ENCODE measurements at regions not wholly inside any gene's neighbourhood (a gene's known extent, or its start where the extent isn't known, plus 50 kb on each side); places are given as distances from the start of the nearest gene placed in this dataset.
"Not testable (repeated sequence)": the region's sequence is repeated elsewhere in the genome, so short reads cannot be mapped to it uniquely, and the experiment has no call there.

DNA sequence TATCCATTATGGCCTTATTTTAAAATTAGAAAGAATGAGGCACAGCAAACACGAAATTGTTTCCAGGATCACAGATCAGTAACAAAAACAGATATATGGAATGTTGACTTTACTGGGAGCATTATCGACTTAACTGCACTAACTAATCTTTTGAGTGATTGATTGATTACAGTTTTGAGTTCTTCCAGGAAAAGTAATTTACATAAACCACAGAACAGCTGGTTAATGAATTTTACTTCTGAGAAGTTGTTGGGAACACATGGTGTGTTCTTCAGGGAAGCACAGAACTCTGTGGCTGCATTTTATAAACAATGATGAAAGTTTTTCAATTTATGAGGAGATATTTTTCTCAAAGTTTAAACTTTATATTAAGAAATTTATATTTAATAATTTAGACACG lies 802.4 kb upstream of the ACO1 start:
- peak in 1 of 2 experiments; percentile 71 for DNase-seq

DNA sequence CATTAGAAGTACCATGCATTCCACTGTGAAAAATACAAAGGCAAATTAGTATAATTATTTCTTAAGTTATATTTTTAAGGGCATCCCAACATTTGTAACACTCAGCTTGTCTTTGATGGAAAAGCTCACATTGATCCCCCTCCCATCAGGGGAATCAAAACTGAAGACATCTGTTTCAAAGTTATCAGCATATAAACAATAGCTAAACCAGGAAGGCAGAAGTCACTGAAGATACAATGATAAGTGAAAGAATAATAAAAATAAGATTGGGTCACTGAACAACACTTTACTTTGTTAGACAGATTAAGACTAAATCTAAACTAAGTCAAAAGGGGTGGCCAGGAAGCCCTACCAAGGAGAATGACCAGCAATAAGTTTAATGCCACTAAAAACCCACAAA lies 801.9 kb upstream of the ACO1 start:
- peak in 1 of 2 experiments; percentile 33 for DNase-seq

DNA sequence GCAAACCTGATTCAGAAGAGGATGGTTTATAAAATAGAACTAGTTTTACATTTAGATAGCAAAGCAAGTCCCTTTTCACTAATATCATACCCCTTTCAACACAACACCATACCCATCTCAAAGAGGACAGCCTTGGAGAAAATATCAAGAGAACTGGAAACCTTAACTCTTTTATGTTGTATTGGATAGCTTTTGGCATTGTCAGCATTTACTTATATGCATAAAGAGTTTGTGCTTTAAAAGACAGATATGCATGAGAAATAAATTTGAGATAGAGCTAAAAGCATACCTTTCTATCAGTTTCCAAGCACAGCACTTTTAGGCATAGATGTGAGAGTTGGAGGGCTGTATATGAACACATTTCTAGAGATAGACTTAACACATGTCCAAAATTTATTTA lies 799.3 kb upstream of the ACO1 start:
- DNase-seq, result no peak

DNA sequence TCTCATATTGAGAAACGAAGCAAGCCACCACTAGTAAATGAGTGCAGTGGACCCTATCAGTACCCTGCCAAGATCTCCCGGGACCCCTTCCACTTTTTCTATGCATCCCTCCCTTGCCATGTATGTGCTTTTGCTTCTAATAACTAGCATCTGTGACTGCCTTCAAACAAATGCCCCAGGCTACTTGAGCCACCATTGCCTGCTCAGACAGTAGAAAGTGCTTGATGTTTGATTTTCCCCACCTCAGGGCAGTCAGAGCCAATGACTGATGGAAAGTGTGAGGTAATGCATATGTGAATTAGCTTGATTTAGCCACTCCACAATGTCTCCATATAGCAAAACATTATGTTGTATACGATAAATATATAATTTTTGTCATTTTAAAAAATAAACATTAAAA lies 797.3 kb upstream of the ACO1 start:
- peak in 1 of 2 experiments; percentile 28 for DNase-seq

DNA sequence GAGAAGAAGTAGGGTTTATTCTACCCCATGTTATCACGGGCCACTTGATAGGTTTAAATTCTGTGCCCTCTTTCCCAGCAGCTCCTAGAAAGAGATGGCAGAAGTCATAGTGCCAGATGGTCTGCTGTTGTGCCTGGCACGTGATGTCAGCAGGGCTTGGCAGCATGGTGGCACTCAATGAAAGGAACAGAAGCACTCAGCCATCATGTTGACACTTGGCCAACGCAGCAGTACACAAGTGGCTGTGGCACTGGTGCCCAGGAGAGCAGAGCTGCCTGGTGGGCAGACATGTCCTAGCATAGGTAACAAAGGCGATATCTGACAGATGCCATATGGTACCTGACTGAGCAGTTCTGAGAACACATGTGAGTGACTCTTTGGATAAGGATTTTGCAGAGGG lies 796.4 kb upstream of the ACO1 start:
- DNase-seq, result peak; percentile 96 to 97

DNA sequence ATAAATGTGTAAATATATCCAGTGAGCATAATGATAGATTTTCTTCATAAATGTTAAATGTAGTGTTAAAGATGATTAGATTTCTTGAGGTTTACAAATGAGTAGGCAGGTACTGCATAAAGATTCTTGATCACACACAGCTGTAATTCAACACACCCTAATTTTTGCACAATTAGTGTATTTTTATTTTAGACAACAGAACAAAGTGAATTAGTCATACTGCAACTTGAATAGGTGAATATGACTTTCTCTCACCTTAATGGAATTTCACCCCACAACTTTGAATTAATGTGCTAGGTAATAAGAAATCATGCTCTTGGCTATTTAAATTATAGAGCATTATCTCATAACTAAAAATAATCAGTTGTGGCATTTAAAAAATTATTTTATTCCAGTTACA lies 795.7 kb upstream of the ACO1 start:
- DNase-seq, result no peak

DNA sequence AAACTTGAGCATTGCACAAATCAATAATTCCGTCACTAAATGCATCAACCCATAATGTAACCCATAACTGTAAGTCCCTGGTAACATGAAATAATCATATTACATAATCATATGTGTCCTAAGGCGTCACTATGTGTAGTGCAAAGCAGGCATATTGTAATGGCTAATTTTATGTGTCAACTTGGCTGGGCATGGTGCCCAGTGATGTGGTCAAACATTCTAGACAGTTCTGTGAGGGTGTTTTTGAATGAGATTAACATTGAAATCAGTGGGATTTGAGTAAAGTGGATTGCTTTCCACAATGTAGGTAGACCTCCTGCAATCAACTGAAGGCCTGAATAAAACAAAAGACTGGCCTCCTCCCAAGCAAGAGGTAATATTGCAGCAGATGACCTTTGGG lies 794.4 kb upstream of the ACO1 start:
- no peak for DNase-seq

DNA sequence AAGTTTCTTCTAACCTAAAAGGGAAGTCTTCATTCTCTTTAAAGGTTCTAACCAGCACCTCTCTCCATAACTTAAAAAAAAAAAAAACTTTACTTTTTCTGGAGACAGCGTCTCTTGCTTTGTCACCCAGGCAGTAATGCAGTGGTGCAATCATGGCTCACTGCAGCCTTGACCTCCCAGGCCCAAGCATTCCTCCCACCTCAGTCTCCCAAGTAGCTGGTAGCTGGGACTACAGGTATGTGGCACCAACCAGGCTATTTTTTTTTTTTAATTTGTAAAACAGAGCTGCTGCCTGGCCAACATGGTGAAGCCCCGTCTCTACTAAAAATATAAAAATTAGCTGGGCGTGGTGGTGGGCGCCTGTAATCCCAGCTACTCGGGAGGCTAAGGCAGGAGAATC lies 787.4 kb upstream of the ACO1 start:
- DNase-seq, result not testable (repeated sequence)

DNA sequence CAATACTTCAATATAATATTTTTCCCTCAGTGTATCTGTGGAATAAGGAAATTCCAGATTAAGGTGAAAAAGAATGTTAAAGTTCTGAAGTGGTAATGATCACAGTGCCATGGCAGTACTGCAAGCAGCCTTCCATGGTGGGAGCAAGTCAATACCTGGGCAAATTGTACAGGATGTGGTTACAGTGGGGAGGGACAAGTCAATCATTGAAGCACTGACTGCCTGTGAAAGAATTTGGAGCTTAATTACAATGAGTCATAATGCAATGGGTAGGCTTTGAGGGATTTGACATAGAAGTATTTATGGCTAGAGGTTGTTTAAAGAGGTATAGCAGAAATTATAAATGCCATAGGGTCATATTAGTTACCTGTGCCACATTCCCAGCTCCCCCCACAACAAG lies 786.5 kb upstream of the ACO1 start:
- no peak for DNase-seq

DNA sequence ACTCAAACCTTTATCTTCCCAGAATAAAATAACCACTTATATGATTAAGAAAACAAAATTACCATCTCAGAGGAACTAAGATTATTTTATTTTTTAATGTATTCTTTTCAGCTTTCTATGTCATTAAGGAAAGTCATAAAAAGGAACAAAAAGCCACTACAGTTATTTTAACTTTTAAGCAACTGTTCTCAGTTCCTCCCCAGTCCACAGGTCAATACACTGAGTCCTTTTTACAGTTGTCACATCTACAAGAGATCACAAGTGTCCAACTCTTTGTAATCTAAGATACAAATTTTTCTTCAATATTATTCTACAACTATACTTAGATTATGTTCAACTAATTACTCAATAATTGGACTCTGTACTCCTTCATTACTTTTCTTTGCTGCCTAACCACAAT lies 782.8 kb upstream of the ACO1 start:
- no peak for DNase-seq

DNA sequence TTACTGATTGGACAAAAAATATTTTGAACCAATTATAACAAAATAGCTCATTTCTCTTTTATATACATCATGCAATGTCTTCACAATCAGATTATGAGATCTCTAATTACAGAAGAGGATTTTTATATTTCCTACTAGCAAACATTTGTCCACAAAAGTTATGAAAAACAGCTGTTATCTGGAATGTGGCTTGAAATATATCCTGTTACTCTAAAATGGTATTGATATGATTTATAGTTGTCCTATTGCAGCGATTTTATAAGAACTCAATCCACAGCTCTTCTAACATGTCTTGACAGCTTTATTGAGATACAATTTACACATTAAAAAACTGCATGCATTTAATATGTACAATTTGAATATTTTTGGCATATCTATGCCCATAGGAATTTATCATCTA lies 779.9 kb upstream of the ACO1 start:
- DNase-seq, result no peak

DNA sequence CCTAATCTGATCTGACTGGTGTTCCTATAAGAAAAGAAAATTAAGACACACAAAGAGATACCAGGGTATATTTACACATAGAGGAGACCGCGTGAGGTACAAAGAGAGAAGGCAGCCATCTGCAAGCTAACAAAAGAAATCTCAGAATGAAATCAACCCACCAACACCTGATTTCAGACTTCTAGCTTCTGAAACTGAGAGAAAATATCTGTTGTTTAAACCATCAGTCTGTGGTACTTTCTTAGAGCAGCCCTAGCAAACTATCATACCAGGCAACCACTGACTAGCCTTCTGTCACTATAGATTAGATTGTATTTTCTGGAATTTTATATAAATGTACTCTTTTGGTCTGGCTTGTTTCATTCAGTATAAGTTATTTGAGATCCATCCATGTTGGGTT lies 779.3 kb upstream of the ACO1 start:
- DNase-seq, result no peak

DNA sequence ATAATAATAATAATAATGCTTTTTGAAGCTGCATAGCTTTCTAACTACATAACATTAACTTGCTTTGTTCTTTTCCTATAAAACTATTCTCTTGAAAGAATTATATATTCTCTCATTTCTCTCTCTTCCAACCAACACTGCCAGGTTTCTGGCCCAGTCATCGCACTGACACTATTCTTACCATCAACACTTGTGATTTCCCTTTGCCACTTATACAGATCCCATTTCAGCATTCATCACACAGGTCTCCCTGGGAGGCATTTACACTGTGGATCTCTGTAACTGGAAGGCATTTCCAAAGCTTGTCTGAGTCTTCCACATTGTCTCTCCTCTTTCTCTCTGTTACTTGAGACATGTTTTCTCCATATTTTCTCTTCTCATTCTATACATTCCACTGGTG lies 777.8 kb upstream of the ACO1 start:
- no peak for DNase-seq

DNA sequence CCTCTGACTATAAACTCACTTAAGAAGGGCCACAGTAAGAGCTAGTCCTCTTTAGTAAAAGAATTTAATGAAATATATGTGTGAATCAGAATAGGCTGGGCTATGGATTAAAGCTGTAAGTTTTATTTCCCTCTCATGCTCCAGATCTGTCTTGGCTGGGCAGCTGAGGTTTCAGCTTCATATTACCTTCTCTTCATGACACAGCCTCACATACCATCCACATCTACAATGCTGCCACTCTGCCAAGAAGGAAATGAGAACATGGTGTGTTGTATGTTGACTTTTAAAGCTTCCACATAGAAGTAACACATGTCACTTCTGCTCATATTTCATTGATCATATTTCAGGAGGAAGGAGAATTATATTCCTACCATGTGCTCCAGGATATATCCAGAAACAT lies 776.0 kb upstream of the ACO1 start:
- no peak for DNase-seq

DNA sequence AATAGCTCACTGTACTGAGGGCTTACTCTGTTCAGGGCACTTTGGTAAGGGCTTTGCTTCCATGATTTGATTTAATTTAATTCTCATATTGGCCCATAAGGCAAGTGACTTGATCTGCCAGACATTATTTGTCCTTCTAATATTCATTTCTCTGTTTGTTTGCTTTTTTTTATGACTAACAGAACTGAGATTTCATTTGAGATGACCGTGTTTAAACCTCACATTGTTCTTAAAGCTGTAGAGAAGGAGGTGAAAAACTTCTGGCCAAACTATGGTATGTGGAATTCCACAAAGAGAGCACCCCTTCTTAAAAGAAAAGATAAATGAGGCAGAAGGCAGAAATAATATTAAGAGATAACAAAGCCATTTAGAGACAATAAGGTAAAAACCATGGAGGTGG lies 775.6 kb upstream of the ACO1 start:
- DNase-seq, result no peak

DNA sequence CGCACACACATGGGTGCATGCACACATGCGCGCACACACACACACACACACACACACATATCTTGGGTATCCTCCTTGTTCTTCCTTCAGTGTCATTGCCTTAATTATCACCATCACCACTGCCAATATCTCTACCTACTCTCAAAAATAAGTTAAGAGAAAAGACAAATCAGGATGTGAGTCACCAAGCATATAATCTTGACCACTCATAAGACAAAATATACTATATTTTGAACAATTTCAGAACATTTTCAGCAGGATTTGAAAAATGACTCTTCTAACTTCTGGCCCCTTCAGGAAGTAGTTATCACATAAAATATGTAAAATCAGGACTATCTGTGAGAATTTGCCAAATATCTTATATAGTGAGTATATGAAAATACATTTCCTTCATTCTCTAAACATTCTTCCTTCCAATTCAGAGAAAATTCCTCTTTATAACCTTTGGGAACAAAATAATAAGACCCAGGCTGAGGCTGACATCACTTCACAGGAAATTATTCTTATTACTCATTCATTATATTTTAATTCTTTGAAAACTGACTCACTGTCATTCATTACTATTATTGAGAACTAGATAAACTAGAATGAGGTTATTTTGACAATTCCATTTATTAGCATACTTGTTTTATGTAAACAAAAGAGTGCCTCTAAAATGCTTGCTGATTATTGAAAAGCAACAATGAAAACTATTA lies 772.0 kb upstream of the ACO1 start:
- no peak for DNase-seq

DNA sequence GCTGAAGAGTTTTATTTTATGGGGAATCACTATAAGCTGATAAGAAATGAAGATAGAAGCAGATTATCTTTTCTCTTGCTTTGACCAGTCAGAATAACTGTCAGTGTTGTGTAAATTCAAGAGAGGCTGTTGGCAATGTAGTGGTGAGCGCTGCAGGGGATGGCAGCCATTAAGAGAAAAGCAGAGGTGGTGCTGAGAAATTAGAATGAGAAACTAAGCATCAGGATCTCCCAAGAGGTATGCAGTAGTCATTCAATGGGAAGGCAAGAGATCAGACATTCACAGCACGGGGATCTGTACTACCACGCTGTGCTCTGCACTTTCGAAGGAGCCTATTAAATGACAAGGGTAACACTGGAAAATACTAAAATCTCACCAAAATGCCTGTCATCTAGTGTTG lies 768.5 kb upstream of the ACO1 start:
- no peak for DNase-seq

DNA sequence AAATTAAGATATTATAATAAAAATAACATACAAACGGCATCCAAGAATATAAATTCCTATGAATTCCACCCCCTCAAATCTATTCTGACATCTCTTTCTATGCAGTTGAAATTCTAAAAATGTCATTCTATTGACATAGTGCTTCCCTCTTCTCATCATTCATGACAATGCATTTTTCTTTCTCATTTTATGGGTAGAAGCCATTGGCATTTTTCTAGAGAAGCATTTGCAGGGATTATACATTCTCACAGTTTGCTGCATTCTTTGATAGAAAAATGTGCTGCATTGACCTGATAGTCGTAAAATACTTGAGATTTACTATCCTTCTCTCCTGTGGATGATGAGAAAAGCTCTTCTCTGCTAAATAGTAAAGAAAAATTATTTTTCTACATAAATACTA lies 760.9 kb upstream of the ACO1 start:
- DNase-seq, result no peak

DNA sequence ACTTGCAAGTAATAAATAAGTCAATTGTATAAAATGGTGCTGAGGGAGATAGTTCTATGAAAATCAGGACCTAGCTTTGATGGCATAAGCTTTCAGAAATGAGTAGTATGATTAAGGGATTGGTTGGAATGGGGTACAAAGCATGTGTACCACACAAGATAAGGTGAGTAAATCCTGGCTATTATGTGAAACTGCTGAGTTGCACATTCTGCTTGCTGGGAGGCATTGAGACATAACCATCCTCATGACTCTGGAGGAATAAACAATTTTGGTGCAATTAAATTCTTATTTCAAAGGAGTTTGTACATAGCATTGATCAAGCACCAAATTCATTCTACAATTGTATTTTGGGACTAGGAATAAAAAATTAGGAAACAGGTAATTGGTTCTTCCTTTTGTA lies 755.2 kb upstream of the ACO1 start:
- no peak for DNase-seq

DNA sequence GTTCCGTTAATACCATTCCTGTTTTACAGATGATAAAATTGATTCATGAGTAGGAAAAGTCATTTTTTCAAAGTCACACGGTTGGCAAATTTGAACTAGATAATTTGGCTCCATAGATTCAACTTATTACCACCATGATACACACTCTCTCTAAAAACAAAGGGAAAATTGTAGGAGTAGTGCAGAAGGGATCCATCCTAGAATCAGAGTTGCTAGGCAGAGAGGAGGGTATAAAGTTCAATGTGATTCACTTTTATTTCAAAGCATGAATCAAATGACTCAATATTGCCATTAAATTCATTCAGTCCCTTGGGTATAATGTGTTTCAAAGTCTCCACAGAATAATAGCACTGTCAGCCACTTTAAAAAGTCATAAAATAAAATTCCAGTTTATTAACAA lies 747.2 kb upstream of the ACO1 start:
- no peak for DNase-seq

DNA sequence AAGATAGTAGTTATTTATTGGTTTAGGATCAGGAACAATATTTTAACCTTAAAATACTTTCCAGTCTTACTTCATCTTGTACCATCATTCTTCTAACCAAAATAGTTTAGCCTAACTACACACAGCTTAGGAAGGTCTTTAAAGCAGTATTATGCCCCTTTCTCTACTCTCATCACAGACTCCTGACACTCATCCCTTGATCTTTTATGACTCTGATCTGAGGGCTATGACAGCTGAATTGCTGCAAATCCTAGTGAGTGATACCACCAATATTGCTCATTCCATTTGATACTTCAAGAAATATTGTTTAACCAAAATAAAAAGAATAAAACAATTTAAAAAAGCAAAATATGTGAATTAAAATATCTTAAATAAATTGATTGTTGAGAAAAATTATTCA lies 746.6 kb upstream of the ACO1 start:
- DNase-seq, result no peak

DNA sequence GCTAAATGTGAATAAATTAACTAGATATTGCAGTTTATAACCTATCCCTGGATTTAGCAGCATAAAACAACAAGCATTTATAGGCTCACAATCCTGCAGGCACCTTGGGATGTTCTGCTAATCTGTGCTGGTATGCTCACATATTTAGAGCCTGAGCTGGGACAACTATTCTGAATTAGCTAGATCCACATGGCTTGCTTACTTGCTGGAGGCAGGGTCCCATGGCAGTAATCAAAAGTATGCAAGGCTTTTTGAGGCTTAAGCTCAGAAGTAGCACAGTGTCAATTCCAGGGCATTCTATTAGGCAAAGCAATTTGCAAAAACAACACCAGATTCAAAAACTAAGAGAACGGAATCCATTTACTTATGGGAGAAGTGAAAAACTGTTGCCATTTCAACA lies 745.0 kb upstream of the ACO1 start:
- DNase-seq, result no peak

DNA sequence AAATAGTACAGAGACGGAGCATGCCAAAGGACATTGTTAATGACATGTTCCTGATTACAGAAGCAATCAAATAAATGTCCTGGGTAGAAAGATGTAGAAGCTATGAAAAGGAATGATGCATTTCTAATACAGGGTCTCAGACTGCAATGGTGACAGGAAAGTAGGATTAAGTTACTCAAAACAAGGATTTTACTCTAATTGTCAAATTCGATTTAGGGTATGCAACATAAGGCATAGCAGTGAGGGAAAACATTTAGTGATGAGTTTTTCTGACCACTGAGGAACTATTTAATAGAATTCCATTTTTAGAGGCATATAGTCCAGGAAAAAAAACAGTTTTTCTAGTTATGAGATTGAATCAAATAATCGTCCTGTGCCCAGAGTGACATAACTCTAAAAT lies 715.1 kb upstream of the ACO1 start:
- DNase-seq, result no peak

DNA sequence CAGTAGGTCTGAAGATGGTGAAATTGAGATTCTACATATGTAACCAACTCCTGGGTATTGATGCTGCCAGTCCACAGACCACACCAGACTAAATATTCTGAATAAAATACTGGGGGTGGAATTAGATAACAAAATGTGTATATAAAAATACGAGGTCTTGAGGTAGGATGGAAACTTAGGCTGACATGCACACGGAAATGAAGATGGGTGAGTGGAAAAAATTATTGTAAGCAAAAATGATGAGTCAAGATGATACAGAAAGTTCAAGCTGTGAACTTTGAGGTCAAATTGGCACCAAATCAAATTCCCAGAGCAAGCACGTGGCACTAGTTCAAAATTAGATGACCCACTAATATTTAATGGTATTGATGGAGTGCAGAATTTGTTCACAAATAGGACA lies 713.4 kb upstream of the ACO1 start:
- DNase-seq, result no peak

DNA sequence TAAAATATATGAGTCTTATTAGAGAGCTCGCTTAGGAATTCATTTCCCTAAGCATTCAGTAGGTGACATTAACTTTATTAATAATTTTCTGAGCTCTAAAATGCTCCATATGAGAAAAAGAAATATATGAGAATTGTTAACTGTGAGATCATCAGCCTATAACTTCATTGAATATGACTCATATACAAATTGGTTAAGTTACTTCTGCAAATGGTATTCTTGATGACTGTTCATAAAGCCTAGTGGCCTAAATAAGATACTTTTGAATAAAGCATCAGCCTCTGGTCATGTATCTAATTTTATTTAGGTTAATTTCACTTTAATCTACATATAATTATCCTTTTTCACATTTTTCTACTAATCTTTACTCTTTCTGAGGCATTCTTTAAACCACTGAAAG lies 710.2 kb upstream of the ACO1 start:
- DNase-seq, result no peak

DNA sequence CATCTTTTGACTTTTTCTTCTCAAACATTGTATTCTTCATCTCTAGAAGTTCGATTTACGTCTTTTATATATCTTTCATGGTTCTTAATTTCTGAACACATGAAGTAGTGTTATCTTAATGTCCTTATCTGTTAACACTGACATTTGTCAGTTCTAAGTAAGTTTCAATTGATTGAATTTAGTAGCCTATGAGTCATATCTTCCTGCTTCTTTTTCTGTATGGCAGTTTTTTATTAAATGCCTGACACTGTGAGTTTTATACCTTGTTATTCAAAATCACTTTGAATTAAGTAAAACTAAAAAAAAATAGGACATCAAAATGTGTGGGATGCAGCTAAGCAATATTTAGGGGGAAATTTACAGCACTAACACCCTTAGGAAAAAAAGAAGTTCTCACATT lies 707.0 kb upstream of the ACO1 start:
- DNase-seq, result no peak
